ENCODE measurements at regions not wholly inside any gene's neighbourhood (a gene's known extent, or its start where the extent isn't known, plus 50 kb on each side); places are given as distances from the start of the nearest gene placed in this dataset.

- no peak overlapping the region for H3K4me3 ChIP-seq (ENCODE audit: low read length)
- TF ChIP-seq EZH2phosphoT487 (IDR thresholded peaks at IDR 0.05; ENCODE audit: low read depth) (no peak), CTCF (IDR thresholded peaks at IDR 0.05; ENCODE audit: low read depth, low read length) (no peak)
- no peaks in the 10 kb centered on the region for H3K36me3 ChIP-seq (replicated peaks; ENCODE audit: low read depth, low read length)
- H3K4me2 ChIP-seq (ENCODE audit: low read length): no peak overlapping the region
- H3K79me2 ChIP-seq (ENCODE audit: low read length): no peaks in the 10 kb centered on the region
- H2AFZ ChIP-seq (ENCODE audit: low read depth, low read length): no peak overlapping the region
- no peak overlapping the region for H3K9ac ChIP-seq (ENCODE audit: low read length)
- H3K27me3 ChIP-seq (ENCODE audit: low read depth, low read length): no peaks in the 10 kb centered on the region
- H4K20me1 ChIP-seq (ENCODE audit: insufficient read depth, low read length): no peaks in the 10 kb centered on the region
- H3K27ac ChIP-seq (ENCODE audit: low read length): no peak overlapping the region
- H3K9me3 ChIP-seq (ENCODE audit: insufficient read depth, low read length): no peaks in the 10 kb centered on the region
- peaks cover 7% of the 10 kb centered on the region; the same call in 1 of the 2 replicates for H3K4me1 ChIP-seq (ENCODE audit: low read length)
Observed at GRCh38 chr2:172244419-172245130, 141.9 kb upstream of the DLX2 start.

- Histone ChIP-seq H4K20me1 (ENCODE audit: insufficient read depth, low read length) (no peaks in the 10 kb centered on the region), H3K9ac (ENCODE audit: low read length) (no peak overlapping the region), H3K27ac (ENCODE audit: low read length) (no peak overlapping the region), H3K4me1 (ENCODE audit: low read length) (peaks cover 7% of the 10 kb centered on the region; the same call in 1 of the 2 replicates), H3K79me2 (ENCODE audit: low read length) (no peaks in the 10 kb centered on the region), H3K4me3 (ENCODE audit: low read length) (no peak overlapping the region), H3K4me2 (ENCODE audit: low read length) (peak overlapping the region; percentile 27; the same call in 1 of the 2 replicates), H3K36me3 (replicated peaks; ENCODE audit: low read depth, low read length) (no peaks in the 10 kb centered on the region), H3K27me3 (ENCODE audit: low read depth, low read length) (no peaks in the 10 kb centered on the region), H2AFZ (ENCODE audit: low read depth, low read length) (peak overlapping the region; percentile 85; the same call in 1 of the 2 replicates), H3K9me3 (ENCODE audit: insufficient read depth, low read length) (no peaks in the 10 kb centered on the region)
- TF ChIP-seq CTCF (IDR thresholded peaks at IDR 0.05; ENCODE audit: low read depth, low read length): no peak
- TF ChIP-seq EZH2phosphoT487 (IDR thresholded peaks at IDR 0.05; ENCODE audit: low read depth): no peak
Observed at GRCh38 chr2:172246649-172247048, 143.9 kb upstream of the DLX2 start.

- Histone ChIP-seq H3K9ac (ENCODE audit: low read length) (no peak overlapping the region), H4K20me1 (ENCODE audit: insufficient read depth, low read length) (no peaks in the 10 kb centered on the region), H3K9me3 (ENCODE audit: insufficient read depth, low read length) (no peaks in the 10 kb centered on the region), H3K4me3 (ENCODE audit: low read length) (no peak overlapping the region), H3K36me3 (replicated peaks; ENCODE audit: low read depth, low read length) (no peaks in the 10 kb centered on the region), H3K27ac (ENCODE audit: low read length) (no peak overlapping the region), H3K27me3 (ENCODE audit: low read depth, low read length) (no peaks in the 10 kb centered on the region), H3K4me1 (ENCODE audit: low read length) (peaks cover 7% of the 10 kb centered on the region; the same call in 1 of the 2 replicates), H2AFZ (ENCODE audit: low read depth, low read length) (peak overlapping the region; percentile 85; the same call in 1 of the 2 replicates), H3K79me2 (ENCODE audit: low read length) (no peaks in the 10 kb centered on the region), H3K4me2 (ENCODE audit: low read length) (no peak overlapping the region)
- TF ChIP-seq CTCF (IDR thresholded peaks at IDR 0.05; ENCODE audit: low read depth, low read length) (no peak), EZH2phosphoT487 (IDR thresholded peaks at IDR 0.05; ENCODE audit: low read depth) (no peak)
Observed at GRCh38 chr2:172247203-172247602, 144.5 kb upstream of the DLX2 start.

GRCh38 chr2:172248381-172248780 lies 145.7 kb upstream of the DLX2 start:
- Histone ChIP-seq H3K27me3 (ENCODE audit: low read depth, low read length) (no peaks in the 10 kb centered on the region), H3K4me3 (ENCODE audit: low read length) (no peak overlapping the region), H4K20me1 (ENCODE audit: insufficient read depth, low read length) (no peaks in the 10 kb centered on the region), H3K36me3 (replicated peaks; ENCODE audit: low read depth, low read length) (no peaks in the 10 kb centered on the region), H3K4me2 (ENCODE audit: low read length) (no peak overlapping the region), H2AFZ (ENCODE audit: low read depth, low read length) (no peak overlapping the region), H3K9me3 (ENCODE audit: insufficient read depth, low read length) (no peaks in the 10 kb centered on the region), H3K79me2 (ENCODE audit: low read length) (no peaks in the 10 kb centered on the region), H3K4me1 (ENCODE audit: low read length) (peaks cover 7% of the 10 kb centered on the region; the same call in 1 of the 2 replicates), H3K9ac (ENCODE audit: low read length) (no peak overlapping the region), H3K27ac (ENCODE audit: low read length) (no peak overlapping the region)
- TF ChIP-seq CTCF (IDR thresholded peaks at IDR 0.05; ENCODE audit: low read depth, low read length): no peak
- no peak for TF ChIP-seq EZH2phosphoT487 (IDR thresholded peaks at IDR 0.05; ENCODE audit: low read depth)

Data from OCI-LY3 (cell line).